WERI-Rb-1 (cell line): ENCODE measurements at regions not wholly inside any gene's neighbourhood (a gene's known extent, or its start where the extent isn't known, plus 50 kb on each side); places are given as distances from the start of the nearest gene placed in this dataset.

Source experiments
- DNase-seq: peaks from one replicate; pipeline ENCODE4 v3.0.0-alpha.2; 2020
- H3K27ac ChIP-seq: fragments of 250-450 bp; sonication (Bioruptor Pico); 2 replicates; pipeline ENCODE4 v1.5.1; 2020; ENCODE audit warnings: mild to moderate bottlenecking, moderate library complexity
- H3K27me3 ChIP-seq: fragments of 250-450 bp; sonication (Bioruptor Pico); 2 replicates; pipeline ENCODE4 v1.5.1; 2021; ENCODE audit warnings: mild to moderate bottlenecking, low read depth, moderate library complexity; ENCODE audit not compliant: insufficient read depth, severe bottlenecking
- H3K36me3 ChIP-seq: fragments of 250-450 bp; sonication (Bioruptor Pico); 2 replicates; pipeline ENCODE4 v1.5.1; 2020; ENCODE audit warnings: mild to moderate bottlenecking, moderate library complexity
- H3K4me3 ChIP-seq: 2 replicates; pipeline ENCODE4 v1.5.1; 2011; ENCODE audit warnings: low read depth, mild to moderate bottlenecking, control low read depth, low read length
- H3K9me3 ChIP-seq: fragments of 250-450 bp; sonication (Bioruptor Pico); 2 replicates; pipeline ENCODE4 v1.5.1; 2021; ENCODE audit warnings: mild to moderate bottlenecking, moderate library complexity; ENCODE audit not compliant: severe bottlenecking
- CTCF ChIP-seq: IDR thresholded peaks from 2 replicates; pipeline ENCODE4 v1.5.1; 2011; ENCODE audit warnings: low read depth, mild to moderate bottlenecking, control low read depth, inconsistent platforms, low read length

DNA sequence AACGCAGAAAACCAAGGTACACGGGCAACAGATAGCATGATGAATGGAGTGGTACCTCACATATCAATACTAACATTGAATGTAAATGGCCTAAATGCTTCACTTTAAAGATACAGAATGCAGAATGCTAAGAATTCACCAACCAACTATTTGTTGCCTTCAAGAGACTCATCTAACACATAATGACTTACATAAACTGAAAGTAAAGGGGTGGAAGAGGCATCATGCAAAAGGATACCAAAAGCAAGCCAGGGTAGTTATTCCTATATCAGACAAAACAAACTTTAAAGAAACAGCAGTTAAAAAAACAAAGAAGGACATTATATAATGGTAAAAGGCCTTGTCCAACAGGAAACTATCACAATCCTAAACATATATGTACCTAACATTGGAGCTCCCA, 137.1 kb upstream of the APP start:
- Histone ChIP-seq H3K4me3 (no peak overlapping the region), H3K36me3 (no peaks in the 10 kb centered on the region), H3K27me3 (peaks cover 4% of the 10 kb centered on the region), H3K9me3 (no peaks in the 10 kb centered on the region), H3K27ac (no peak overlapping the region)
- DNase-seq: no peak
- TF ChIP-seq CTCF: no peak

- DNase-seq: no peak
- no peak overlapping the region for H3K4me3 ChIP-seq
- H3K27ac ChIP-seq: no peak overlapping the region
- peaks cover 3% of the 10 kb centered on the region for H3K27me3 ChIP-seq
- no peaks in the 10 kb centered on the region for H3K36me3 ChIP-seq
- peaks cover 7% of the 10 kb centered on the region for H3K9me3 ChIP-seq
- TF ChIP-seq CTCF: no peak
Observed at GRCh38 chr21:26297851-26298250, 127.3 kb upstream of the APP start.

GRCh38 chr21:26293141-26293946, 122.8 kb upstream of the APP start:
- H3K4me3 ChIP-seq: no peak overlapping the region
- H3K27me3 ChIP-seq: peaks cover 5% of the 10 kb centered on the region
- TF ChIP-seq CTCF: no peak
- H3K9me3 ChIP-seq: peaks cover 7% of the 10 kb centered on the region
- H3K27ac ChIP-seq: no peak overlapping the region
- no peaks in the 10 kb centered on the region for H3K36me3 ChIP-seq
- no peak for DNase-seq

GRCh38 chr21:26288026-26288425, 117.5 kb upstream of the APP start:
- Histone ChIP-seq H3K27me3 (peaks cover 8% of the 10 kb centered on the region), H3K4me3 (no peak overlapping the region), H3K36me3 (no peaks in the 10 kb centered on the region), H3K27ac (no peak overlapping the region), H3K9me3 (no peaks in the 10 kb centered on the region)
- no peak for TF ChIP-seq CTCF
- no peak for DNase-seq

GRCh38 chr21:26284531-26284930, 114.0 kb upstream of the APP start:
- no peak for TF ChIP-seq CTCF
- no peak overlapping the region for H3K27ac ChIP-seq

DNA sequence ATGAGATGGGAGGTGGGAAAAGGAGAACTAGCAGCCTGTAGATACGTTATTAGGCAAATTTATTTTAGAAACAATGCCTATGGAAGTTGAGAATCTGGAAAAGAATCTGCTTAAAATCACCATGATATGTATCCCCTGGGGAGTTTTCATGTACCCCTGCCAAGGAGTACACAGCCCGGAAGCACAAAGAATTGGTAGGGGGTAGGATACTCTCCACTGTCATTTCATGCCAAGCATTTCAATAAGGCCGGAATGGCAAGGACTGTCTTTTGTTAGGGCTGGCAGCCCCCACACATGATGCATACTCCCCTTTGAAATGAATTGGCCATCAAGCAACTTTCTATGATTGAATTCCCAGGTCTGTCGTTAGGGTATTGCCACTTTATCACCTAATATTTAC, 111.5 kb upstream of the APP start:
- DNase-seq: no peak
- TF ChIP-seq CTCF: no peak
- H3K9me3 ChIP-seq: no peaks in the 10 kb centered on the region

More at GRCh38 chr21:26284531-26284930, 114.0 kb upstream of the APP start:
- H3K27me3 ChIP-seq: peaks cover 7% of the 10 kb centered on the region
- H3K4me3 ChIP-seq: no peak overlapping the region
- no peaks in the 10 kb centered on the region for H3K9me3 ChIP-seq
- no peaks in the 10 kb centered on the region for H3K36me3 ChIP-seq
- no peak for DNase-seq

More for the DNA sequence above, 111.5 kb upstream of the APP start:
- Histone ChIP-seq H3K36me3 (no peaks in the 10 kb centered on the region), H3K27ac (no peak overlapping the region), H3K4me3 (no peak overlapping the region), H3K27me3 (peaks cover 7% of the 10 kb centered on the region)
